Astrocyte (in vitro differentiated cells and primary cell): ENCODE measurements at regions not wholly inside any gene's neighbourhood (a gene's known extent, or its start where the extent isn't known, plus 50 kb on each side); places are given as distances from the start of the nearest gene placed in this dataset.

Experiments
- CTCF ChIP-seq: IDR thresholded peaks from 2 replicates; pipeline ENCODE4 v1.5.1; 2011; ENCODE audit warnings: low read depth, mild to moderate bottlenecking, inconsistent platforms, low read length, moderate library complexity; ENCODE audit not compliant: insufficient read depth
- EZH2 ChIP-seq: IDR thresholded peaks from 2 replicates; pipeline ENCODE4 v1.6.1; 2012; ENCODE audit warnings: mild to moderate bottlenecking, low read length, inconsistent platforms; ENCODE audit not compliant: insufficient read depth

GRCh38 chr3:81989274-81989673, 227.8 kb upstream of the GBE1 start:
- no peak for TF ChIP-seq CTCF
- no peak for TF ChIP-seq EZH2
